ENCODE measurements at regions not wholly inside any gene's neighbourhood (a gene's known extent, or its start where the extent isn't known, plus 50 kb on each side); places are given as distances from the start of the nearest gene placed in this dataset.
A peak's percentile ranks its signal among the peaks of the same experiment; 100 is the strongest.

GRCh38 chr16:13421726-13422125, 498.2 kb upstream of the ERCC4 start:
- H3K27ac Mint-ChIP-seq: peak overlapping the region; percentile 75
- TF ChIP-seq, protein P1, sequence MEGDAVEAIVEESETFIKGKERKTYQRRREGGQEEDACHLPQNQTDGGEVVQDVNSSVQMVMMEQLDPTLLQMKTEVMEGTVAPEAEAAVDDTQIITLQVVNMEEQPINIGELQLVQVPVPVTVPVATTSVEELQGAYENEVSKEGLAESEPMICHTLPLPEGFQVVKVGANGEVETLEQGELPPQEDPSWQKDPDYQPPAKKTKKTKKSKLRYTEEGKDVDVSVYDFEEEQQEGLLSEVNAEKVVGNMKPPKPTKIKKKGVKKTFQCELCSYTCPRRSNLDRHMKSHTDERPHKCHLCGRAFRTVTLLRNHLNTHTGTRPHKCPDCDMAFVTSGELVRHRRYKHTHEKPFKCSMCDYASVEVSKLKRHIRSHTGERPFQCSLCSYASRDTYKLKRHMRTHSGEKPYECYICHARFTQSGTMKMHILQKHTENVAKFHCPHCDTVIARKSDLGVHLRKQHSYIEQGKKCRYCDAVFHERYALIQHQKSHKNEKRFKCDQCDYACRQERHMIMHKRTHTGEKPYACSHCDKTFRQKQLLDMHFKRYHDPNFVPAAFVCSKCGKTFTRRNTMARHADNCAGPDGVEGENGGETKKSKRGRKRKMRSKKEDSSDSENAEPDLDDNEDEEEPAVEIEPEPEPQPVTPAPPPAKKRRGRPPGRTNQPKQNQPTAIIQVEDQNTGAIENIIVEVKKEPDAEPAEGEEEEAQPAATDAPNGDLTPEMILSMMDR (IDR thresholded peaks at IDR 0.05): no peak
- H3K36me3 Mint-ChIP-seq (ENCODE audit: low read depth): no peaks in the 10 kb centered on the region
- no peak for DNase-seq
- H3K4me1 Mint-ChIP-seq: peaks cover 6% of the 10 kb centered on the region
- H3K27me3 Mint-ChIP-seq (ENCODE audit: low read depth, poor library complexity): peaks cover 8% of the 10 kb centered on the region
- H3K4me3 Mint-ChIP-seq: no peak overlapping the region
- H3K9me3 Mint-ChIP-seq: no peaks in the 10 kb centered on the region

GRCh38 chr16:13425836-13426235, 494.1 kb upstream of the ERCC4 start:
- H3K27ac Mint-ChIP-seq: no peak overlapping the region
- no peaks in the 10 kb centered on the region for H3K4me1 Mint-ChIP-seq
- H3K27me3 Mint-ChIP-seq (ENCODE audit: low read depth, poor library complexity): peaks cover 3% of the 10 kb centered on the region
- no peak for DNase-seq
- TF ChIP-seq, protein P1 (IDR thresholded peaks at IDR 0.05): no peak
- H3K36me3 Mint-ChIP-seq (ENCODE audit: low read depth): no peaks in the 10 kb centered on the region
- no peaks in the 10 kb centered on the region for H3K9me3 Mint-ChIP-seq
- H3K4me3 Mint-ChIP-seq: no peak overlapping the region

DNA sequence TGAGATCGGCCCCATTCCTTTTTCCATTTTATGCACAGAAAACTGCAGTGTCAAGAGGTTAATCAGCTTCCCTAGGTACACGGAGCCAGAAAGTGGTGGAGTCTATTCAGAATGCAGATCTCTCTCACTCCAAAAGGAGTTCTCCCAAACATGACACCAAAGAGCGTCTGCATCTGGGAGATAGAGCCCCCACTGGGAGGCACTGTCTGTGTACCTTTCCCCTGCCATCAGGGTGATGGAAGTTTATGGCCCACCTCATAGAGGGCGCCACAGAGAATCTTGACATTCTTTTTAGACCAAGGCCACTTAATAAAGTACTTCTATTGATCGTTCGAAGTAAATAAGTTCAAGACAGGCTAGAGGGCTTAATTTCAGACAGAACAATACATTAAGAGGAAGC, 493.7 kb upstream of the ERCC4 start:
- no peak overlapping the region for H3K27ac Mint-ChIP-seq
- DNase-seq: no peak
- H3K4me1 Mint-ChIP-seq: no peaks in the 10 kb centered on the region
- H3K9me3 Mint-ChIP-seq: no peaks in the 10 kb centered on the region
- TF ChIP-seq, protein P1 (IDR thresholded peaks at IDR 0.05): no peak
- H3K4me3 Mint-ChIP-seq: no peak overlapping the region
- peaks cover 3% of the 10 kb centered on the region for H3K27me3 Mint-ChIP-seq (ENCODE audit: low read depth, poor library complexity)
- H3K36me3 Mint-ChIP-seq (ENCODE audit: low read depth): no peaks in the 10 kb centered on the region

DNA sequence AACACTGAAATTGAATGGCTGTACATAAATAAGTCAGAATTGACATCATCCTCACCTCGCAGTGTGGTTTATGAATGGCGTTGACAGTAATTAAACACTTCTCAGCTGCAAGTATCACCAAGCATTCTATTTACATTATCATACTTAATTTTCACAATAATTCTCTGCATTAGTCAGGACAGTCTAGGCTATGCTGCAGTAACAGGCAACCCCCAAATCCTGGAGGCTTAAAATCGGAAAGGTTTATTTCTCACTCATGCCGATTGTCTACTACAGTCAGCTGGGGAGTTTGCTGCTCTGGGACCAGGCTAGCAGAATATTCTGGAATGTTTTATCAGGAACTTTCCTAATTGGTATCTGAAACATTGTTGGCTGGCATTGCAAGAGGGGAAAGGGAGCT, 493.2 kb upstream of the ERCC4 start:
- H3K4me1 Mint-ChIP-seq: no peaks in the 10 kb centered on the region
- H3K27me3 Mint-ChIP-seq (ENCODE audit: low read depth, poor library complexity): peaks cover 3% of the 10 kb centered on the region
- H3K36me3 Mint-ChIP-seq (ENCODE audit: low read depth): no peaks in the 10 kb centered on the region
- H3K9me3 Mint-ChIP-seq: no peaks in the 10 kb centered on the region
- H3K4me3 Mint-ChIP-seq: no peak overlapping the region
- TF ChIP-seq, protein P1 (IDR thresholded peaks at IDR 0.05): no peak
- no peak for DNase-seq
- H3K27ac Mint-ChIP-seq: no peak overlapping the region

DNA sequence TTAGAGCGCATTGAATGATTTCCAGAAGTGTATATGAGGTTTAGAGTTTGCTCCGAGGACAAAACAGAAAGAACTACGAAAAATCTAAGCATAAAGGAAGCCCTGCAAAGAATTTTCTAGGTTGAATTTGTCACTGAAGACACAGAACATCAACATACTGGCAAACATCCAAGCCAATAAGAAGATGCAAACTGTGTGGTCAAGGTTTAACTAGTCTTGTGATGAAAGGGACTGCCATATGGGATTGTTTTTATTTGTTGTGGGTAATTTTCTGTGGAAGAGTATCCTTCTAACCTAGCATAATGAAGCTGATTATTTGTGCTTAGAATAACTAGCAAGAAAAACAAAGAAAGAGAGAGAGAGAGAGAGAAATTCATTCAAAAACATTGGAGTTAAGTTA, 492.0 kb upstream of the ERCC4 start:
- Mint-ChIP-seq H3K27me3 (ENCODE audit: low read depth, poor library complexity) (peaks cover 3% of the 10 kb centered on the region), H3K27ac (no peak overlapping the region), H3K9me3 (no peaks in the 10 kb centered on the region), H3K4me1 (no peaks in the 10 kb centered on the region), H3K4me3 (no peak overlapping the region), H3K36me3 (ENCODE audit: low read depth) (no peaks in the 10 kb centered on the region)
- no peak for DNase-seq
- TF ChIP-seq, protein P1 (IDR thresholded peaks at IDR 0.05): no peak

DNA sequence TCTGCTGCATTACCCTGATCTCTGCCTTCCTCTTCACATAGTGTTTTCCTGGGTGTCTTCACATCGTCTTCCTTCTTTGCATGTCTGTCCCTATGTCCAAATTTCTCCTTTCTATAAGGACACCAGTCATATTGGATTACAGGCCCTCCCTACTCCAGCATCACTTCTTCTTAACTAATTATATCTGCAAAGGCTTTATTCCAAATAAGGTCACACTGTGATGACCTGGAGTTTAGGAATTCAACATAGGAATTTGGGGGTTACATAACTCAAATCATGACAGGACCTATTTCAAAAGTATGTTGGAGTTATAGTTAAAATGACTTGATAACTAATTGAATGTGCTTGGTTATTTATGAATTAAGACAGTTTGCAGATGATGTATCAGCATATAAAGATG, 490.5 kb upstream of the ERCC4 start:
- no peak overlapping the region for H3K27ac Mint-ChIP-seq
- TF ChIP-seq, protein P1 (IDR thresholded peaks at IDR 0.05): no peak
- H3K36me3 Mint-ChIP-seq (ENCODE audit: low read depth): no peaks in the 10 kb centered on the region
- H3K4me1 Mint-ChIP-seq: no peaks in the 10 kb centered on the region
- H3K4me3 Mint-ChIP-seq: no peak overlapping the region
- H3K9me3 Mint-ChIP-seq: no peaks in the 10 kb centered on the region
- DNase-seq: no peak
- peaks cover 6% of the 10 kb centered on the region for H3K27me3 Mint-ChIP-seq (ENCODE audit: low read depth, poor library complexity)
